ENCODE measurements at regions not wholly inside any gene's neighbourhood (a gene's known extent, or its start where the extent isn't known, plus 50 kb on each side); places are given as distances from the start of the nearest gene placed in this dataset.

GRCh38 chr10:62560201-62560819 is 186.1 kb downstream of the ZNF365 start:
- H3K4me1 ChIP-seq (ENCODE audit: control insufficient read depth in 1 of 2, insufficient read depth in 1 of 2, low read depth in 1 of 2, low read length in 1 of 2): no peaks in the 10 kb centered on the region
- H3K4me3 ChIP-seq (ENCODE audit: low read depth in 1 of 2, low read length in 1 of 2): no peak overlapping the region
- no peak overlapping the region for H3K27ac ChIP-seq
- peaks cover 11% of the 10 kb centered on the region for H3K27me3 ChIP-seq
- no peaks in the 10 kb centered on the region for H3K36me3 ChIP-seq
- H3K9me3 ChIP-seq: no peaks in the 10 kb centered on the region
- TF ChIP-seq CTCF (IDR thresholded peaks at IDR 0.05): no peak

GRCh38 chr10:62561151-62561550 is 187.0 kb downstream of the ZNF365 start:
- Histone ChIP-seq H3K36me3 (no peaks in the 10 kb centered on the region), H3K9me3 (no peaks in the 10 kb centered on the region), H3K4me1 (ENCODE audit: control insufficient read depth in 1 of 2, insufficient read depth in 1 of 2, low read depth in 1 of 2, low read length in 1 of 2) (no peaks in the 10 kb centered on the region), H3K27ac (no peak overlapping the region), H3K27me3 (peaks cover 11% of the 10 kb centered on the region), H3K4me3 (ENCODE audit: low read depth in 1 of 2, low read length in 1 of 2) (no peak overlapping the region)
- TF ChIP-seq CTCF (IDR thresholded peaks at IDR 0.05): no peak

- Histone ChIP-seq H3K27me3 (peaks cover 11% of the 10 kb centered on the region), H3K36me3 (no peaks in the 10 kb centered on the region), H3K4me1 (ENCODE audit: control insufficient read depth in 1 of 2, insufficient read depth in 1 of 2, low read depth in 1 of 2, low read length in 1 of 2) (no peaks in the 10 kb centered on the region), H3K27ac (no peak overlapping the region), H3K4me3 (ENCODE audit: low read depth in 1 of 2, low read length in 1 of 2) (no peak overlapping the region), H3K9me3 (no peaks in the 10 kb centered on the region)
- TF ChIP-seq CTCF (IDR thresholded peaks at IDR 0.05): no peak
Measured at GRCh38 chr10:62562101-62562500, 187.9 kb downstream of the ZNF365 start.

- no peaks in the 10 kb centered on the region for H3K36me3 ChIP-seq
- peaks cover 11% of the 10 kb centered on the region for H3K27me3 ChIP-seq
- no peaks in the 10 kb centered on the region for H3K9me3 ChIP-seq
- no peak for TF ChIP-seq CTCF (IDR thresholded peaks at IDR 0.05)
- H3K27ac ChIP-seq: no peak overlapping the region
- no peaks in the 10 kb centered on the region for H3K4me1 ChIP-seq (ENCODE audit: control insufficient read depth in 1 of 2, insufficient read depth in 1 of 2, low read depth in 1 of 2, low read length in 1 of 2)
- H3K4me3 ChIP-seq (ENCODE audit: low read depth in 1 of 2, low read length in 1 of 2): no peak overlapping the region
Measured at GRCh38 chr10:62562795-62563194, 188.6 kb downstream of the ZNF365 start.

- Histone ChIP-seq H3K4me1 (ENCODE audit: control insufficient read depth in 1 of 2, insufficient read depth in 1 of 2, low read depth in 1 of 2, low read length in 1 of 2) (no peaks in the 10 kb centered on the region), H3K4me3 (ENCODE audit: low read depth in 1 of 2, low read length in 1 of 2) (no peak overlapping the region), H3K36me3 (no peaks in the 10 kb centered on the region), H3K27ac (no peak overlapping the region), H3K9me3 (no peaks in the 10 kb centered on the region), H3K27me3 (peaks cover 44% of the 10 kb centered on the region)
- TF ChIP-seq CTCF (IDR thresholded peaks at IDR 0.05): no peak
Measured at GRCh38 chr10:62573929-62574328, 199.8 kb downstream of the ZNF365 start.

GRCh38 chr10:62577076-62577475 is 202.9 kb downstream of the ZNF365 start:
- Histone ChIP-seq H3K36me3 (no peaks in the 10 kb centered on the region), H3K4me1 (ENCODE audit: control insufficient read depth in 1 of 2, insufficient read depth in 1 of 2, low read depth in 1 of 2, low read length in 1 of 2) (no peaks in the 10 kb centered on the region), H3K27me3 (peaks cover 37% of the 10 kb centered on the region), H3K9me3 (no peaks in the 10 kb centered on the region), H3K27ac (no peak overlapping the region), H3K4me3 (ENCODE audit: low read depth in 1 of 2, low read length in 1 of 2) (no peak overlapping the region)
- TF ChIP-seq CTCF (IDR thresholded peaks at IDR 0.05): no peak

All from neutrophil (primary cell).